ENCODE measurements at regions not wholly inside any gene's neighbourhood (a gene's known extent, or its start where the extent isn't known, plus 50 kb on each side); places are given as distances from the start of the nearest gene placed in this dataset.

GRCh38 chr6:139550361-139550760, 175.9 kb upstream of the CITED2 start:
- Histone ChIP-seq H3K4me1 (peaks cover 7 to 27% (median 13%) of the 10 kb centered on the region in 3 donors), H3K27me3 (no peaks in the 10 kb centered on the region), H3K9me3 (no peaks in the 10 kb centered on the region), H3K4me3 (no peak overlapping the region), H3K27ac (no peak overlapping the region), H3K36me3 (no peaks in the 10 kb centered on the region)
- TF ChIP-seq EP300 (IDR thresholded peaks at IDR 0.05) (no peak), POLR2A (IDR thresholded peaks at IDR 0.05) (no peak), POLR2AphosphoS5 (IDR thresholded peaks at IDR 0.05) (no peak), CTCF (IDR thresholded peaks at IDR 0.05) (no peak)
- WGBS, 2 donors (ENCODE audit: low coverage in 1 of 2): 79 to 100% methylated on average over 3 of the region's 3 CpGs
- no peak for ATAC-seq

GRCh38 chr6:139549561-139550070, 175.2 kb upstream of the CITED2 start:
- Histone ChIP-seq H3K27me3 (no peaks in the 10 kb centered on the region), H3K36me3 (no peaks in the 10 kb centered on the region), H3K27ac (no peak overlapping the region), H3K4me1 (peaks cover 13 to 29% (median 14%) of the 10 kb centered on the region in 3 donors), H3K9me3 (no peaks in the 10 kb centered on the region), H3K4me3 (no peak overlapping the region)
- no peak for TF ChIP-seq EP300 (IDR thresholded peaks at IDR 0.05)
- no peak for TF ChIP-seq CTCF (IDR thresholded peaks at IDR 0.05)
- TF ChIP-seq POLR2A (IDR thresholded peaks at IDR 0.05): no peak
- no peak for TF ChIP-seq POLR2AphosphoS5 (IDR thresholded peaks at IDR 0.05)
- no peak for ATAC-seq
- 68 to 88% methylated on average over 5 of the region's 5 CpGs for WGBS, 2 donors (ENCODE audit: low coverage in 1 of 2)

- no peak for TF ChIP-seq POLR2AphosphoS5 (IDR thresholded peaks at IDR 0.05)
- TF ChIP-seq POLR2A (IDR thresholded peaks at IDR 0.05): no peak
- no peak for TF ChIP-seq CTCF (IDR thresholded peaks at IDR 0.05)
- TF ChIP-seq EP300 (IDR thresholded peaks at IDR 0.05): no peak
- Histone ChIP-seq H3K27ac (peak overlapping the region in 3 of 4 donors; percentile 5 to 67 (median 65)), H3K36me3 (no peaks in the 10 kb centered on the region), H3K4me1 (peaks cover 13 to 46% (median 17%) of the 10 kb centered on the region in 3 donors), H3K4me3 (no peak overlapping the region), H3K9me3 (no peaks in the 10 kb centered on the region), H3K27me3 (no peaks in the 10 kb centered on the region)
- no peak for ATAC-seq
Observed at GRCh38 chr6:139547804-139548203, 173.4 kb upstream of the CITED2 start.

- Histone ChIP-seq H3K27me3 (no peaks in the 10 kb centered on the region), H3K9me3 (no peaks in the 10 kb centered on the region), H3K36me3 (no peaks in the 10 kb centered on the region), H3K4me3 (no peak overlapping the region), H3K27ac (peak overlapping the region in 3 of 4 donors; percentile 5 to 67 (median 65)), H3K4me1 (peaks cover 13 to 48% (median 17%) of the 10 kb centered on the region in 3 donors)
- peak; percentile 41 for ATAC-seq
- WGBS, 2 donors (ENCODE audit: low coverage in 1 of 2): 44 to 53% methylated on average over 3 to 4 of the region's 4 CpGs
- TF ChIP-seq CTCF (IDR thresholded peaks at IDR 0.05) (no peak), POLR2AphosphoS5 (IDR thresholded peaks at IDR 0.05) (no peak), POLR2A (IDR thresholded peaks at IDR 0.05) (no peak), EP300 (IDR thresholded peaks at IDR 0.05) (no peak)
Observed at GRCh38 chr6:139547122-139547776, 172.8 kb upstream of the CITED2 start.

GRCh38 chr6:139546106-139546472, 171.6 kb upstream of the CITED2 start:
- Histone ChIP-seq H3K9me3 (no peaks in the 10 kb centered on the region), H3K27me3 (no peaks in the 10 kb centered on the region), H3K27ac (peak overlapping the region in 2 of 4 donors; percentile 65 to 67), H3K4me3 (no peak overlapping the region), H3K36me3 (no peaks in the 10 kb centered on the region), H3K4me1 (peaks cover 13 to 49% (median 17%) of the 10 kb centered on the region in 3 donors)
- TF ChIP-seq CTCF (IDR thresholded peaks at IDR 0.05): no peak
- ATAC-seq: no peak
- WGBS, 2 donors (ENCODE audit: low coverage in 1 of 2): 79% methylated on average over 2 of the region's 2 CpGs
